ENCODE measurements at regions not wholly inside any gene's neighbourhood (a gene's known extent, or its start where the extent isn't known, plus 50 kb on each side); places are given as distances from the start of the nearest gene placed in this dataset.

DNA sequence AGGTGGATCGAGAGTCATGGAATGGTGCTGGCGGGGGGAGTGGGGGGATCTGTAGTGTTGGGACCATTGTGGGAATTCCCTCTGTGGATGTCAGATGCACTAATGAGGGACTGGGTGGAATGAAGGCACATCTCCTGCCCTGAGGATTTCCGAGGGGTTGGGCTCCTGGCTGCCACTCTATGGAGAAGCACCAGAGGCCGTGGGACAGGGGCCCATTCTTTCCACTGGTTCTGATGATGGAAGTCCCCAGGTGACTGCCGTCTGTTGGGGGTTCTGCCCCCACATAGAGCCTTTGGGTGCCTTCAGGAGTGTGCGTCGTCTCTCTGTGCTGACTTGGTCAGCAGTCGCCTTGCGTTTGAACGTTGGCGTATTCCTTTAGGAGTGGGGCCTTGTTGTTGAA lies 202.9 kb downstream of the GLRX3 start:
- BruUV-seq (replicated peaks) = no TSS peak
- intact Hi-C loops (cut with micrococcal nuclease; ENCODE audit: unreplicated experiment) (no loop called here), in situ Hi-C loops (cut with HindIII; ENCODE audit: low pct_unique_long_range_greater_than_20kb, low sequenced_read_pairs) (no loop called here)
- CTCF ChIA-PET = no interaction called here
- H3K4me3 ChIP-seq (ENCODE audit: low read depth in 2 of 2, low read length in 2 of 2) = no peak overlapping the region
- DNase-seq (ENCODE audit: low read depth, low spot score) = no peak
- no peaks in the 10 kb centered on the region for H3K36me3 ChIP-seq (ENCODE audit: control insufficient read depth, insufficient read depth, low read length)
- H3K27me3 ChIP-seq (ENCODE audit: control insufficient read depth, insufficient read depth, low read length) = peaks cover 14% of the 10 kb centered on the region
- TF ChIP-seq, protein P1, sequence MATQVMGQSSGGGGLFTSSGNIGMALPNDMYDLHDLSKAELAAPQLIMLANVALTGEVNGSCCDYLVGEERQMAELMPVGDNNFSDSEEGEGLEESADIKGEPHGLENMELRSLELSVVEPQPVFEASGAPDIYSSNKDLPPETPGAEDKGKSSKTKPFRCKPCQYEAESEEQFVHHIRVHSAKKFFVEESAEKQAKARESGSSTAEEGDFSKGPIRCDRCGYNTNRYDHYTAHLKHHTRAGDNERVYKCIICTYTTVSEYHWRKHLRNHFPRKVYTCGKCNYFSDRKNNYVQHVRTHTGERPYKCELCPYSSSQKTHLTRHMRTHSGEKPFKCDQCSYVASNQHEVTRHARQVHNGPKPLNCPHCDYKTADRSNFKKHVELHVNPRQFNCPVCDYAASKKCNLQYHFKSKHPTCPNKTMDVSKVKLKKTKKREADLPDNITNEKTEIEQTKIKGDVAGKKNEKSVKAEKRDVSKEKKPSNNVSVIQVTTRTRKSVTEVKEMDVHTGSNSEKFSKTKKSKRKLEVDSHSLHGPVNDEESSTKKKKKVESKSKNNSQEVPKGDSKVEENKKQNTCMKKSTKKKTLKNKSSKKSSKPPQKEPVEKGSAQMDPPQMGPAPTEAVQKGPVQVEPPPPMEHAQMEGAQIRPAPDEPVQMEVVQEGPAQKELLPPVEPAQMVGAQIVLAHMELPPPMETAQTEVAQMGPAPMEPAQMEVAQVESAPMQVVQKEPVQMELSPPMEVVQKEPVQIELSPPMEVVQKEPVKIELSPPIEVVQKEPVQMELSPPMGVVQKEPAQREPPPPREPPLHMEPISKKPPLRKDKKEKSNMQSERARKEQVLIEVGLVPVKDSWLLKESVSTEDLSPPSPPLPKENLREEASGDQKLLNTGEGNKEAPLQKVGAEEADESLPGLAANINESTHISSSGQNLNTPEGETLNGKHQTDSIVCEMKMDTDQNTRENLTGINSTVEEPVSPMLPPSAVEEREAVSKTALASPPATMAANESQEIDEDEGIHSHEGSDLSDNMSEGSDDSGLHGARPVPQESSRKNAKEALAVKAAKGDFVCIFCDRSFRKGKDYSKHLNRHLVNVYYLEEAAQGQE (IDR thresholded peaks at IDR 0.05; ENCODE audit: insufficient read depth in 1 of 2, low read depth in 2 of 2, low read length in 1 of 2) = no peak
- no peak for TF ChIP-seq TCF7L2 (IDR thresholded peaks at IDR 0.05; ENCODE audit: low read depth, low read length)
- no peak for ATAC-seq
- no peaks in the 10 kb centered on the region for H3K4me1 ChIP-seq (ENCODE audit: control insufficient read depth, insufficient read depth, low read length)
- POLR2A ChIA-PET = no interaction called here
- no peaks in the 10 kb centered on the region for H3K9me3 ChIP-seq (ENCODE audit: control insufficient read depth, insufficient read depth, low read depth, low read length)
- no peak overlapping the region for H3K27ac ChIP-seq (ENCODE audit: low read length)

DNA sequence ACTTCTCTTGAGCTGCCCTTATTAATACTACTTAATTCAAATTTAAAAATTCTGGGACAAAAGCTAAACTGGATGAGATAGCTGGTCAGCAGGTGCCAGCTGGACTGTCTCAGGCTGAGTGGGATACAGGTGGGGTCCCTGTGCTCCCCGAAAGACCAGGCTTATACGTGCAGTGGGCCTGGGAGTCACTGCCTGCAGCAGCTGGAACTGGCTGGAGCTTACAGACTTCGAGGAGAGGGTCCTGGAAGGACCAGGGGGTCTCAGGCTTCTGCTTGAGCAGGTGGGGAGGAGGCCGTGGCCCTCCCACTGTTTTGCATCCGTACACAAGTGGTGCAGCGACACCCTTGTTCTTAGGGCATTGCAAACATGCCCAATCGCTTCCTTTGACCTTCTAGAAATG lies 203.7 kb downstream of the GLRX3 start:
- Histone ChIP-seq H3K27me3 (ENCODE audit: control insufficient read depth, insufficient read depth, low read length) (peaks cover 14% of the 10 kb centered on the region), H3K9me3 (ENCODE audit: control insufficient read depth, insufficient read depth, low read depth, low read length) (no peaks in the 10 kb centered on the region), H3K4me3 (ENCODE audit: low read depth in 2 of 2, low read length in 2 of 2) (no peak overlapping the region), H3K27ac (ENCODE audit: low read length) (no peak overlapping the region), H3K36me3 (ENCODE audit: control insufficient read depth, insufficient read depth, low read length) (no peaks in the 10 kb centered on the region), H3K4me1 (ENCODE audit: control insufficient read depth, insufficient read depth, low read length) (no peaks in the 10 kb centered on the region)
- TF ChIP-seq TCF7L2 (IDR thresholded peaks at IDR 0.05; ENCODE audit: low read depth, low read length) (no peak), POLR2AphosphoS5 (IDR thresholded peaks at IDR 0.05; ENCODE audit: low read depth, low read length) (no peak), SIN3A (IDR thresholded peaks at IDR 0.05; ENCODE audit: borderline replicate concordance, insufficient read depth, low read depth, low read length) (no peak)
- TF ChIP-seq, protein P2, sequence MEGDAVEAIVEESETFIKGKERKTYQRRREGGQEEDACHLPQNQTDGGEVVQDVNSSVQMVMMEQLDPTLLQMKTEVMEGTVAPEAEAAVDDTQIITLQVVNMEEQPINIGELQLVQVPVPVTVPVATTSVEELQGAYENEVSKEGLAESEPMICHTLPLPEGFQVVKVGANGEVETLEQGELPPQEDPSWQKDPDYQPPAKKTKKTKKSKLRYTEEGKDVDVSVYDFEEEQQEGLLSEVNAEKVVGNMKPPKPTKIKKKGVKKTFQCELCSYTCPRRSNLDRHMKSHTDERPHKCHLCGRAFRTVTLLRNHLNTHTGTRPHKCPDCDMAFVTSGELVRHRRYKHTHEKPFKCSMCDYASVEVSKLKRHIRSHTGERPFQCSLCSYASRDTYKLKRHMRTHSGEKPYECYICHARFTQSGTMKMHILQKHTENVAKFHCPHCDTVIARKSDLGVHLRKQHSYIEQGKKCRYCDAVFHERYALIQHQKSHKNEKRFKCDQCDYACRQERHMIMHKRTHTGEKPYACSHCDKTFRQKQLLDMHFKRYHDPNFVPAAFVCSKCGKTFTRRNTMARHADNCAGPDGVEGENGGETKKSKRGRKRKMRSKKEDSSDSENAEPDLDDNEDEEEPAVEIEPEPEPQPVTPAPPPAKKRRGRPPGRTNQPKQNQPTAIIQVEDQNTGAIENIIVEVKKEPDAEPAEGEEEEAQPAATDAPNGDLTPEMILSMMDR (IDR thresholded peaks at IDR 0.05) = no peak
- TF ChIP-seq, protein P1 (IDR thresholded peaks at IDR 0.05; ENCODE audit: insufficient read depth in 1 of 2, low read depth in 2 of 2, low read length in 1 of 2) = no peak
- ATAC-seq (no peak), DNase-seq (ENCODE audit: low read depth, low spot score) (no peak)
- BruUV-seq (replicated peaks) = no TSS peak
- intact Hi-C loops (cut with micrococcal nuclease; ENCODE audit: unreplicated experiment) = no loop called here
- in situ Hi-C loops (cut with HindIII; ENCODE audit: low pct_unique_long_range_greater_than_20kb, low sequenced_read_pairs) = no loop called here
- ChIA-PET POLR2A (no interaction called here), CTCF (no interaction called here)
